ENCODE measurements at regions not wholly inside any gene's neighbourhood (a gene's known extent, or its start where the extent isn't known, plus 50 kb on each side); places are given as distances from the start of the nearest gene placed in this dataset.

GRCh38 chr6:126812651-126813050 is 305.8 kb upstream of the RSPO3 start:
- WGBS (ENCODE audit: insufficient coverage, insufficient replicate concordance, low lambda C conversion rate, missing lambda C conversion rate), result 0% methylated on average over 1 of the region's 1 CpG
- ATAC-seq (no peak), DNase-seq (ENCODE audit: low read depth, low spot score) (no peak), FAIRE-seq (no peak)
- Histone ChIP-seq H2AFZ (ENCODE audit: control insufficient read depth, low read depth, low read length) (no peak overlapping the region), H3K9me3 (replicated peaks; ENCODE audit: control insufficient read depth, insufficient read depth, low read length) (no peaks in the 10 kb centered on the region), H3K4me1 (ENCODE audit: control insufficient read depth, insufficient read depth, low read length) (no peaks in the 10 kb centered on the region), H3K27me3 (replicated peaks in 1 of 2; ENCODE audit: control insufficient read depth in 2 of 2, insufficient read depth in 2 of 2, low read length in 1 of 2) (no peaks in the 10 kb centered on the region), H3K9ac (ENCODE audit: control insufficient read depth, insufficient read depth, low read length) (no peak overlapping the region), H3K36me3 (ENCODE audit: control insufficient read depth in 2 of 2, insufficient read depth in 2 of 2, low read length in 1 of 2) (no peaks in the 10 kb centered on the region), H3K27ac (ENCODE audit: control insufficient read depth, insufficient read depth) (no peak overlapping the region), H3K4me2 (ENCODE audit: control insufficient read depth, insufficient read depth) (no peak overlapping the region), H3K79me2 (ENCODE audit: control insufficient read depth, insufficient read depth, low read length) (no peaks in the 10 kb centered on the region), H3K4me3 (no peak overlapping the region), H4K20me1 (ENCODE audit: control insufficient read depth, insufficient read depth) (no peaks in the 10 kb centered on the region)
- ChIA-PET POLR2A (no interaction called here), CTCF (interaction anchor here (0.6 to 1.9 kb wide), 2 partner anchors 8 to 229 kb away, joined by 3 to 16 read pairs; no protein-coding TSS in a partner anchor), RAD21 (ENCODE audit: unreplicated experiment) (no interaction called here), SMC1A (ENCODE audit: uncharacterized antibody, unreplicated experiment) (no interaction called here)
- in situ Hi-C loops (cut with MboI) (no loop called here), intact Hi-C loops (cut with micrococcal nuclease; ENCODE audit: unreplicated experiment) (no loop called here)
- BruUV-seq (replicated peaks), result no TSS peak
- TF ChIP-seq PAX5 (IDR thresholded peaks at IDR 0.05; ENCODE audit: borderline replicate concordance, low read depth, low read length) (no peak), POU2F2 (IDR thresholded peaks at IDR 0.05; ENCODE audit: borderline replicate concordance, low read depth, low read length) (no peak), NFIC (IDR thresholded peaks at IDR 0.05; ENCODE audit: low read depth, low read length) (no peak), REST (IDR thresholded peaks at IDR 0.05; ENCODE audit: low read depth, low read length) (no peak), NFYB (IDR thresholded peaks at IDR 0.05; ENCODE audit: insufficient read depth, low read depth, low read length) (no peak), E2F4 (IDR thresholded peaks at IDR 0.05; ENCODE audit: low read depth, low read length) (no peak), SUZ12 (IDR thresholded peaks at IDR 0.05; ENCODE audit: unreplicated experiment) (no peak), ESRRA (IDR thresholded peaks at IDR 0.05; ENCODE audit: low read length) (no peak), TBL1XR1 (IDR thresholded peaks at IDR 0.05; ENCODE audit: low read depth, low read length) (no peak), STAT3 (IDR thresholded peaks at IDR 0.05; ENCODE audit: low read depth, low read length) (no peak), TCF3 (IDR thresholded peaks at IDR 0.05; ENCODE audit: borderline replicate concordance, insufficient read depth, low read depth, low read length) (no peak), POLR2AphosphoS2 (IDR thresholded peaks at IDR 0.05; ENCODE audit: low read depth, low read length) (no peak), PKNOX1 (IDR thresholded peaks at IDR 0.05) (no peak), ETV6 (conservative IDR thresholded peaks at IDR 0.05 in 1 of 2, IDR thresholded peaks at IDR 0.05 in 1 of 2; ENCODE audit: borderline replicate concordance in 1 of 2, low read depth in 1 of 2) (no peak), ZNF622 (IDR thresholded peaks at IDR 0.05) (no peak), BRCA1 (IDR thresholded peaks at IDR 0.05; ENCODE audit: low read depth, low read length) (no peak)

All from GM12878 (cell line).